Hippocampal formation (tissue), 2 donors: ENCODE measurements at regions not wholly inside any gene's neighbourhood (a gene's known extent, or its start where the extent isn't known, plus 50 kb on each side); places are given as distances from the start of the nearest gene placed in this dataset.

Experiments used
- DNase-seq, 2 donors: peaks; one replicate each; lab custom pipeline; 2025; lab: John Stamatoyannopoulos, UW

GRCh38 chr5:2657151-2657550 lies 94.3 kb downstream of the IRX2 start:
- DNase-seq = no peak

- DNase-seq = no peak
Measured at GRCh38 chr5:2656206-2656605, 95.3 kb downstream of the IRX2 start.

DNA sequence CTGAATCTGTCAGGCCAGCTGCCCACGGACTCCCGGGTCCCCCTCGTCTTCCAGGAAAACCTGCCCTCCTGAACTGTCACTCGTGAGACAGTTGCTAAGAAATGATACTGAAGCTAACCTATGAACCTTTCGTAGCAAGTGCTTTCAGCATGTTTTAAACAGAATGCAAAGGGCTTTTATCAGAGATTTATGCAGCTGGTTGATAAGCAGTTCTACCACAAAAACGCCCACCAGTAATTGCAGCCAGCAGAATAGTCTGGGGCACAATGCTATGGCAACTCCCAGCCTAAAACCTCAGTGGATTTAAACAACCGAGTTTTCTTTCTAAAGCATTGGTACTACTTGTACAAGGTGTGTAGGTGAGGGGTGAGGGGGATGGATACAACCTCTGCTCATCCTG lies 97.5 kb downstream of the IRX2 start:
- no peak for DNase-seq

DNA sequence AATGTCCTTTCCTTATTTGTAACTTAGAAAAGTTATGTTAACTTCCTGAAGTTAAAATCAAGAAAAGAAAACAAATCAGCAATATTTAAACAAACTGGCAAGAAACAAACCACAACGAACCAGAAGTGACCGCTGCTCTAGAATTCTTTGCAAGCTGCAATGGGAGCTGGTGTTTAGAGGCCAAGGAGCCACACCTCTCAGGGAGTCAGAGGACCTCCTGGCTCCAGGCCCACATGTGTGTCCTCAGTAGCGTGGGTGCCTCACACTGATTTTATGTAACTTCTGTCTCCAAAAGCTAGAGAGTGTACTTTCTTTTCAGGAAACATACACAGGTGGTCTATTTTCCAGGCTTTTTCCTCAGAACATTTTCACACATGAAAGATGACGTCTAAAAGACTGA lies 100.4 kb downstream of the IRX2 start:
- no peak for DNase-seq

DNA sequence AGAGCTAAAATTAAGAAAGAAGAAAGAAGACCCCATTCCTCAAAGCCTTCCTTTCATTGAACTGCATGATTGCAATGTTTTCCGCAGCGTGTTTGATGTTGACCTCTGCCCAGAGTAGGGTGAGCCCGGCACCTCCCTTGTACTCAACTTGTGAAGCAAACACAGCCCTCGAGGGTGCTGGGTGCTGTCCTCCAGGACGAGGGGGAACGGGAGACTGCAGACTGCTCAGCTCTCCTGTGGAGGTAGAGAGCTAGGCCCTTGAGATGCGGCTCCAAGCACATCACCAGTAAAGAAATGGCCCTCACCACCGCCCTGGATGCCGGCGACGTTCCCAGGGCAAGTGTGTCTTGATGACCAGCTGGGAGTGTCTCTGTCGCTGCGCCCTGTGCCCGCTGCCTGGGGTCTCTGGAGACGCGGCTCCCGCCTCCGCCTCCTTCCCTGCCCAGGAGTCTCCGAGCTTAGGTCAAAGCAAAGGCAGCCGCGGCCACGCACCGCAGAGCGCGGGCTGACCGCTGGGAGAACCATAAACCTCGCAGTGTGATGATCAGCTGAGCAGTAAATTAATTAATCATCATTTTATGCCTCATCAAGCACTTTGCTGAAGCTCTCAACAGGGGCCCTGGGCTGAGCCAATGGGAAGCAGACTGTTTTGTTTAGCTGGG lies 108.7 kb downstream of the IRX2 start:
- DNase-seq = no peak

DNA sequence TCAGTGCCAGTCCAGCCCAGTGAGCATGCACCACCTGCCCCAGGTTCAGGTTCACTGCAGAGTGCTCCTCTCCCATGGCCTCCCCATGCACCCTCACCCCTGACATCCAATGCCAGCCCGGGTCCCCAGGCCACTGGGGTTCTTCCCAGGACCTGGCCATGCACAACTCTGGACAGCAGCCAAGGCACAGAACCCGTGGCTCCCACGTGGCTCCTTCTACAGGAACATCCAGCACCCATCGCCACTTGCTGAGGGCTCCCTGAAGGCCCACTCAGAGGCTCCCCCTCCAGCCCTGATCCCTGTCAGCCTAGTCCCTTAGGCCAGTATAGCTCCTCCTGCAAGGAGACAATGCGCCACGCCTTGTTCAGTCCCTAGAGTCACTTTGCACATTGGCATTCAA lies 110.8 kb downstream of the IRX2 start:
- DNase-seq = no peak

DNA sequence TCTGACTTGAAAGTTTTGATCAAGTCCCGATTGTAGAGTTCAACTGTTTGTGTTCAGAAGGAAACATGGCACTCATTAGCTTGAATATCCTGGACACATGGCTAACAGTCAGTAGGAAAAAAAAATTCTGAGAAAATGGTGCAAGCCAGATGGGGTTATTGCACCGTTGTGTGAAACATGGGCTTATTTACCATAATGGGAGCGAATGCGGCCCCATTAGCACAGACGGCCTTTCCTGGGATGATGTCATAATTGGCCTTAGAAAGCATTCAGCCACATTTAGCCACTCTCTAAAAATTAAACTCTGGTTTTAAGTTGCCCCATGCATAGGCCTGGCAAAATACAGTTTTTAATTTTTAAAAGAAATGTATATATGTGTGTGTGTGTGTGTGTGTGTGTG lies 112.1 kb downstream of the IRX2 start:
- no peak for DNase-seq

GRCh38 chr5:2634399-2635176 lies 116.9 kb downstream of the IRX2 start:
- no peak for DNase-seq

DNA sequence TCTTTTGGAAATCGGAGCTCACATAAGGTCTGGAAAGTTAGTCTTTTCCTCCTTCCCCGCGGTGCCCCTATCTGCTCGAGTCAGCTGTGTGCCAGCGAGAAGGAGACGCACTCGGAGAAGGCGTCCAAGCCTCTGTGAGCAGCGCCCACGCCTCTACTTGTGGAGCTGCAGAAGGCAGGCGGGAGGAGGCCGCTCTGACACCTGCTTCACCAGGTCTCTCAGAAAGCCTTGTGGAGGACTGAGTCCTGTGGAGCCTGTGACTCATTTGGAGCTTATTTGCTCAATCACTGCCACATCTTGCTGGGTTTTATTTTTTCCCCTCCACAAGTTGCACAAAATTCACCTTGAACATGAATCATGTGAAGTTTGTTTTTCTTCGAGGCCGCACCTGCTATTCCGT lies 117.5 kb downstream of the IRX2 start:
- peak in 1 of 2 donors; percentile 4 for DNase-seq

DNA sequence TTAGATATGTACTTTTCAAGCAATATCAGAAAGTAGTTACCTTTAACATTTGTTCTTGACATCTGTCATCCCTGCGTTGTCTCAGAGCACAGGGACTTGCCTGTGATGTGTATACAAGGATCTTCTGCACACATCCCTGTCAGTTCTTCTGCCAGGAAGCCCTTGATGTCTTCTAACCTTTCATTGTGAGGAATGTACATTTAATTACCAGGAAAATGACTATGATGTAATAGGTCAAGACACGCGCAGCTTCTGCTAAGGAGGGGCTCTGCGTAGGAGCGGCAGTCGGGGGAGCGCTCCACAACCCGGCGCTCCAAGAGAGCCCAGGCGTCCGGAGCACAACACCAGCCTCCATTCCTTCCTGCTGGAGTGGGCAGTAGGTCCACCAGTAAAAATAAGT lies 119.7 kb downstream of the IRX2 start:
- no peak for DNase-seq

DNA sequence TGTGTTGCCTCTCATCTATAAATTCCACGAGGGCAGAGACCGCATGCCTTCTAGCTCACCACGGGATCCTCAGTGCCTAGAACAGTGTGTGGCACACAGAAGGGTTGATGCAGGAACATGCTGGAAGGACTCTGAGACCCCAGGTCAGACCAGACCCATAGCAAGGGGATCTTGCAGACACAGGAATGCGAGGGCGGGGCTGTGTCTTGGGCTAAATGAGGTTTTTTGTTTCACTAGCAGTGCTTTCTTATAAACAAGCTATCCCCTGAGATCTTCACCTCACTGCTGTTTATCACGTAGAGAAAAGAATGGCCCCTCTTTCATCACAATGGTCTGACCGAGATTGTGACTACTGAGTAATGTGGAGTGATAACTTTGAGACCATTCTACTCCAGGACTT lies 122.4 kb downstream of the IRX2 start:
- no peak for DNase-seq

- no peak for DNase-seq
Measured at GRCh38 chr5:2627867-2628266, 123.6 kb downstream of the IRX2 start.

- no peak for DNase-seq
Measured at GRCh38 chr5:2626572-2626971, 124.9 kb downstream of the IRX2 start.

DNA sequence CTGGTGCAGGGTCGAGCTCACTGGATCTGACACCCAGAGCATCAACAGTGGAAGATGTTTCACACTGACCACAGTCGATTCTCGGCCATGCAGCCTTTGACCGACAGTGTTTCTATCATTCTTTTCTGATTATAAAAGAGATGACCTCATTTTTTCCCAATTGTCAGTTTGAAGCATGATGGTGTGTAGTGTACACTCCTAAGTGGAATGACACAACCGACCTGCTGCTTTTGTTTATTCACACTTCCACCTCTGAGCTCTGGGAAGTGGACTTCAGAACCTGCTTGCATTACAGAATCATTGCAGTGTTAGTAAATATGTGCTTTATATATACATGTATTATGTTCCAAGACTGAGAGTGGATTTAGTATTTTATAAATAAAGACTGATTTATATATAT lies 128.6 kb downstream of the IRX2 start:
- DNase-seq = no peak

GRCh38 chr5:2621631-2622030 lies 129.8 kb downstream of the IRX2 start:
- DNase-seq = no peak

DNA sequence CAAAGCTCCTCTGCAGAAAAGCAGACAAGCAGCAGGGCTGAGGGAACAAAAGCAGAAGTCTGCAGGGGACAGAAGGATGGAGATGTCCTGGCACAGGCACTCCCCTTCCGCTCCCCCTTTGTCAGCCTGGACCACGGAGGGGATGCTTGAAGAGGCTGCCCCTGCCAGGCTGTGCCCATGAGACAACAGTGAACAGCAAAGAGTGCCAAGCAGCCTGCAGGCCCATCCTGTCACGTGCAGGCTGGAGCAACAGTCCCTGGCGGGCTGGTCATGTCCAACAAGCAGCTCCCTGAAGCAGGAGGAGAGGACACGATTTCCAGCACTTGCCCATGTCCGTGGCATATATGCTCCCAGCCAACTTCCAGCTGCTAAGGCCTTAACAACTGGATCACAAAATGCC lies 132.3 kb downstream of the IRX2 start:
- no peak for DNase-seq

DNA sequence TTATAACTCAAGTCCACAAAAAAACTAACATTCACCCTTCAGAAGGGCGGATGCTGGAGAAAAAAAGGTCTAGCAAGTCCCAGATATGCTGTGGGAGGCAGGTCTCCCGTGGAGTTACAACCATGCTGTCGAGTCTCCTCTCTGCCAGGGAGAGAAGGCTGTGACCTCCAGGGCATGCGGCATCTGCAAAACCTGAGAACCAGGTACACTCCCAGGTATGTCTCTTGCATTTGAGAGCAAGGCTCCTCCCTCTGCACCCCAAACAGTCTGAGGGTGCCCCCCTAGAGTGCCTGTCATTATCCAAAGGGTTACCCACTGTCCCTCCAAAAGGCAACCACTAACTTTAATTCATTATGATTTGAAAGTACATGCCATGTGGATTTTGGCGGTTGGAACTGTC lies 134.0 kb downstream of the IRX2 start:
- DNase-seq = no peak

- no peak for DNase-seq
Measured at GRCh38 chr5:2615917-2616316, 135.6 kb downstream of the IRX2 start.

- no peak for DNase-seq
Measured at GRCh38 chr5:2614571-2614970, 136.9 kb downstream of the IRX2 start.

DNA sequence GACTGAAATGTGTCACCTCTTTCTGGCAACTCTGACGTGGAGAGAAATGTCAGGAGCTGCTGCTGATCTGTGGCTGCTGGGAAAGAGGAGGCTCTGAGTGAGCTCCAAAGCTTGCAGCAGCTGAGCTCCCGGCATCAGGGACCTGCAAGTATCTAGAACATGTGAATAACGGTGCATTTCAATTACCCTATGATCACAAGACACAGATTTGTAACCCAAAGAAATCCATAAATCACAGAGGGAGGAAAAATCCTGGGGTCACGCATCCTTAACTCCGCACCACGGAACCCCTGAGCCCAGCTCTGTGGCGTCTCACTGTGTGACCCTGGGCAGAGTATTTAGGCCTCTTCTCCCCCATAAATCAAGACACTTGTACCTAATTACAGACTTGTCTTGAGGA lies 139.8 kb downstream of the IRX2 start:
- no peak for DNase-seq

- DNase-seq = no peak
Measured at GRCh38 chr5:2610986-2611385, 140.5 kb downstream of the IRX2 start.

DNA sequence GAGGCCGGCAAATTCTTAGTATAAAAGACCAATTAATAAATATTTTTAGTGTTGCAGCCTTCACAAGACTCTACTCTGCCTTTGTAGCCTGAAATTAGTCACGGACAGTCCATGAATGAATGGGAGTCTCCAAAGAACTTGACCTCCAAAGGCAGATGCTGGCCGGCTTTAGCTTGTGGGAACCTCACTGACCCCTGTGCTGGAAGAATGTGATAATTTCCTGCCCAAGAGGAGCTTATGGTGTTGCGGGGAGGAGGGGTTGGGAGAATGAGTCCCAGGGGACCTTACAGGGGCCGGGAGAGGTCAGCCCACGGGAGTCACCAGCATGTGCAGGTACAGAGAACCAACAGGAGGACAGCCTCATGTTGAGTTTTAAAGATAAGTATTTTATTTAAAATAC lies 143.1 kb downstream of the IRX2 start:
- no peak for DNase-seq

- no peak for DNase-seq
Measured at GRCh38 chr5:2607598-2607997, 143.9 kb downstream of the IRX2 start.

- DNase-seq = no peak
Measured at GRCh38 chr5:2603272-2603575, 148.3 kb downstream of the IRX2 start.
